ELR (cell line): ENCODE measurements at regions not wholly inside any gene's neighbourhood (a gene's known extent, or its start where the extent isn't known, plus 50 kb on each side); places are given as distances from the start of the nearest gene placed in this dataset.

Experiments used
- DNase-seq: peaks from one replicate; pipeline ENCODE4 v3.0.0-alpha.2; 2015; ENCODE audit warnings: low read depth

DNA sequence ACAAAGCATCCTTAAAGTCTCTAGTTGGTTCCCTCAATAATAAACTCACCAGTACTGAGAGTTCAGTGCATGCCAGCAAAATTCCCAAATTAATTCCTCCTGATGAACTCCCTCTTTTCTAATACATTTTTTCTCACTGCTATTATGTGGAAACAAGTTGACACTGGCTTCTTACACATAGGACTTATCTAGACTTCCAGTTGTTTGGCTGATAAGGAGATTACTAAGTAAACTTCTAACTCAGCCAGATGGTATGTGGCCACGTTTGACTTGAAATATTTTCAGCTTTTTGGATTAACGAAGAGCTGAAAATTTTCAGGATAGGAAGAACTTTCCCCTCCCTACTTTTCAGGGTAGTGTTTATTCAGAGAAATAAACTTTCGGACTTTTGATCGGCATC is 1154.2 kb upstream of the TENM4 start:
- no peak for DNase-seq

DNA sequence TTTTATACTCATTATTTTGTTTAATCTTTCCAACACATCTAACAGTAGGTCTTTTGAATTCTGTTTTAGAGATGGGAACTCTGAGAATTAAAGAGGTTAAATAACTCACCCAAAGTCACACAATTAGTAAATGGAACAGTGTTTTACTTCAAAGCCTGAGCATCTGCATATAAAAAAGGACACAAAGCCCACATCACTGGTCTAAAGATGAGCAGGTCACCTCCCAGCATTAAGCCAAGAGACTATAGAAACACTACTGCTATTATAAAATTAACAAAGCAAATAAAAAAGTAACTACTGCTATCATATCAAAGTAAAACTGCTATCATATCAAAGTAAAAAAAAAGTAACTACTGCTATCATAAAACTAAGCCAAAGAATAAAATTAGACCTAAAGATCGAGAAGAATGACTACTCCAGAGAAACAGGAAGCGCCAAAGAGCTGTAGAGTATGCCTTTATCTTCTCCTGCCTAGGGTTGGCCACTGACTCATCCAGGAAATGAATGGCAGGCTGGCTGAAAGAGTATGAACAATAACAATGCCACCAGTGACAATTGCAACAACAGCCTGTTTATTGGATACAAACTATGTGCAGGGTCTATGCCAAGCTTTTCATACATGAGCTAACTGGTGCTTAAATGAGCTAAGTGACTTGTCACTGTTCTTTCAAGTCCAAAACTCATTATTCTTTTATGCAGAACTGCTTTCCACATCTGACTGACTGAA is 1153.0 kb upstream of the TENM4 start:
- no peak for DNase-seq

DNA sequence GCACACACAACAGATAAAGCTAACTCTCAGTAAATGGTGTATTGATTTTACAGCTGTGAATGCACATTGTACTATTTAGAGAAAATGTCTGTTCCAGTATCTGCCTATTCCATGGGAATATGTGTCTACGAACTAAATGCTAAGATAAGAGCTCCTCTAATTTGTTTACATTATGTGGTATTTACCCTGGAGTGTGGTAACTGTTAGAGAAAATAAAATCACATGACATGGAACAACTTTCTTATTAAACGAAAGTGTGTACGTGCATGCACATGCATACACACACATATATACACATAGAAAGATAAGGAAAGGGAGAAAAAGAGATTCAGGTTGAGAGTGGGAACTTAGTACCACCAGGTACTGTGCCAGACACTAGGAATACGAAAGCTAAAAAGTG is 1151.7 kb upstream of the TENM4 start:
- no peak for DNase-seq

DNA sequence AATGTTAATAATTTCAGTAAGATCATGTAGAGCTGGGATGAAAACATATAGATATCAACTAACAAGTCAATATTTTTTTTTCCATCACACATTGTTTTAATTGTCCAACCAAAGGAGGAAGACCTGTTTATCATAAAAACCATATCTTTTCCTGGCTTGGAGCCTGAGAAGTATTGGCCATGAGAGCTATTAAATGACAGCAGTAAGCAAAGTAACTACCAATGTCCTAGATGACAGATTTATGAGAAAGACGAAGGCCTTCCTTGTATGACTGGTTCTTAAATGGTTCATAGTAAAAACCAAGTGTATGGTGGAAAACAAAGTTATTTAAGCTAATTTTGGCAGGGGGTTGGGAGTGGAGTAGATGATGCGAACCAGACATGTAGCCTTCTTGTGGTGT is 1147.1 kb upstream of the TENM4 start:
- no peak for DNase-seq

DNA sequence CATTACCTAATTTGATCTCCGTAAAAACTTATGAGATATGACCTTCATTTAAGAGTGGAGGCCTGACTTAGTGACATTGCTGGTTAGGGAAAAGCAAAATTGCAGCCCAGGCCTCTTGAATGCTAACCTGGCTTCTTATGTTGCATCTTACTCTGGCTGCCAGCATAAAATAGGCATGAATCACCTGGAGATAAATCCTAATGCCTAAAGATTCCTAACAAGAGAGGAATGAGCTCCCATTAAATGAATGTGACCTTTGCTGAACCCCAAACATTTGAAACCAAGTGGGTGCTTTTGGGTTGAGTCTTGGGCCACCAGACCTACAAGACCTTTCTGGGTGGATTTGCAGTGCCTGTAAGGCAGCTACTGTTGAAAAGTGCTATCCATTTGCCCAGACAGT is 1145.6 kb upstream of the TENM4 start:
- no peak for DNase-seq

DNA sequence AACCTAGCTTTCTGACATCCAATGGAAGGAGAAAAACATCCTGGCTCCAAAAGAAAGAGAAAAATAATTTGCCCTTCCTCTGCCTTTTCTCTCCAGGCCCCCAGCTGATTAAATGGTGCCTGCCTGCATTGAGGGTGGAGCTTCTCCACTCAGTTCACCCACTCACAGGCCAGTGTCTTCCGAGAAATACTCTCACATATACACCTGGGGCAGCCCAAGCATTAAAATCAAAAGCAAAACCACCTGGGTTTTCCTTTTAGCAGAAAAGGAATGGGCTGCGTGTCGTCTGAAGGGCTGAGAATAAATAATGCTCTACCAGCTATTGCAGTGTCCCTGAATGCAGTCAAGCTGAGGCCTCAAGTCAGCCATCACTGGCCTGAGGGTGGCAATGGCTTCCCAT is 1143.8 kb upstream of the TENM4 start:
- no peak for DNase-seq

DNA sequence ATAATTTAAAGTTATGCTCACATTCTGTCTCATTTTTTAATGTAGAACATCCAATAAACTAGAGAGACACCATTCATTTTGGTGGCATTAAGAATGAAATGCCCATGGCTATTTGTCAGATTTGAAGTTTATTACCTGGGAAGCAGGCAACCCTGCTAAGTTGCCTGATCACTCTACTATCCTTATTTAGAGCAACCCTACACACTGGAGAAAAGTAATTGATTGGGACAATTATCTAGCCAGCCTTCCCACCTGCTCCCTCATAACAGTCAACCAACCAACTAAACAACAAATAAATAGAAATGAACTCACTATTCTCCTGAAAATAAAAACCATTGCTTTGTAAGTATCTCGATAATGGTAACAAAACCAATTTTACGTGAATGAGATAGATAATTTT is 1129.0 kb upstream of the TENM4 start:
- no peak for DNase-seq

DNA sequence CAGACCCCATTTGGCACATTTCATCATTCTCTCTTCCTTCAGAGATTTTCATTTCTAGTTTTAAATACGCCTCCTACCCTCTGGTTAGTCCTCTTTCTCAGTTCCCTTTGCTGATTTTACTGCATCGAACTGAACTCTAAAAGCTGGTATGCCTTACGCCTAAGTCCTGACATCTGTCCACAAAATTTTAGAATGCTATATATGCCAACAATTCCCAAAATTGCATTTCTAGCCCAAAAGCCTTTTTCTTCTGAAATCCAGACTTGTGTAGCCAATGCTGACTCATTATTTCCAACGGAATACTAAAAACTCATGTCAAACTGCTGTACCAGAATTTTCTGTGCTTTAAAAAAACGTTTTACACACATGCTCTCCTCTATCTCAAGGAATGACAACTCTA is 1124.4 kb upstream of the TENM4 start:
- DNase-seq: no peak

DNA sequence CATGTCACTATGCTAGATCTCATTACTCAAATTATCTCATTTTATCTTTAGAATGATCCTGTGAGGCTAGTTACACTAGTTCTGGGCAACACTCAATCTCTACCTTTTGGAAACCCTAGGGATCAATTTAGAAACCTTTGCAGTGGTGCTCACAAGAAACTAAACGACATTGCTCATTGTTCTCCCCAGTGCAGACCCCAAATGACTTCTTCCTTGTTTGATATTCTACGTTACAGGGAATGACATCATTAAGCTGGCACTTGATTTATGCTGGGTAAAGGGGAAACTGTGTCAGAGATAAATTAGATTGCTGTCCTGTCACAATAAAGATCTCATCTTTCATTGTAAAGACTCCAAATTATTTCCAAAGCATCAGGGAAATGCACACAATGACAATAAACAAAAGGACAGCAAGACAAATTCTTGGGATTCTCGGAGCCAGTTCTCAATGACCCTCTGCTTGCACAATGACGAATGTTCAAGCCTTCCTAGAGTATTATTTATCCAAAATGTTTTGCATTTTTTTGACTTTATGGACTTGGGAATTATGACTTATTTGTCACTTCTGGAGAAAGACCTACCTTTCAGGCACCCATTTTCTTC is 1121.8 kb upstream of the TENM4 start:
- no peak for DNase-seq

DNA sequence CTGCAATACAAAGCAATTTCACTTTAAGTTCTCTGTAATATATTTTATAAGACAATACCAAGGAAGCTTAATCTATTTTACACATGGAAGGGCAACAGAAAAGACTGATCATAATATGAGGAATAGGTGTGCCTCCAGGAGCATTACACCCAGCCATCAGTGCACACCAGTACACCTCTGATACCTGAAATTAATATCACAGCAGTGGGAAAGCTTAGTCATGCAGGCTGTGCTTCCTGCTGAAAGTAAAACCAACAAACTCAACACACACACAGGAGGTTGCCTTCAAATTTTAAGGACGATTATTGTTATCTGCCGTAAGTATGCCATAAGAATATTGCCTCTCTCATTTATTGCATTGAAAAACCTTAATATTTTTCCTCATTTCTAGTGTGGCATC is 1119.1 kb upstream of the TENM4 start:
- DNase-seq: no peak

DNA sequence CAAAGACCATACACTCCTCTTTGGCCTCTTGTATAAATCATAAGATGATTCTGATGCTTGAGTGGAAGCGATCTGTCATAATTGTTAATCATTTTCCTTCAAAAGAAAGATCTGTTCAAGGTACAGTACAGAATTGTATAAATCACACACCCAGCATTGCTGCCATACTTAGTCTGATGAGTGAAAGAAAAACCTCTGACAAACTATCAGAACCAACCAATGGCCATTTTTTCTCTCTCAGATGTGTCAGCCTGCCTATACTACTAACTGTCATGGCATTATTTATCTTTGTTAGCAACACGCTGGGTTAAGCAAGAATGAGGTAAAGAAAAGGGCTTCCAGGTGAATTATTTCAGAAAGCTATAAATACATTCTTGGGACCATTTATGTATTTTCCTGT is 1112.7 kb upstream of the TENM4 start:
- DNase-seq: no peak

DNA sequence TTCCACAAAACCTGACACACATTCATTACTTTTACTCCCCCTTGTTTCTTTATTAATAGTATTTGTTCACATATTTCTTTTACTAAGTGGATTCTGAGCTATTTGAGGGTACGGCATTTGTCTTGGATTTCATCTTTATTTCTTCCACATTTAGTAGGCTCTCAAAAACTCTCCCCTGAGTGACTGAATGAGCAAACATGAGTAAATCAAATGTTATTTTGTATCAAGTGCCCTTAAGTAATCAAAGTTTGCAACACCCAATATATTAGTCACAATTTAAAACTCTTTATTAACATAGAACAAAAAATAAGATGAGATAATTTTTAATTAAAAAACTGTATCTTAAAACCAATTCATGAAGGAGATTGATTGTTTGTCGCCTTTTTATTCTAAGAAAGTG is 1101.9 kb upstream of the TENM4 start:
- no peak for DNase-seq

DNA sequence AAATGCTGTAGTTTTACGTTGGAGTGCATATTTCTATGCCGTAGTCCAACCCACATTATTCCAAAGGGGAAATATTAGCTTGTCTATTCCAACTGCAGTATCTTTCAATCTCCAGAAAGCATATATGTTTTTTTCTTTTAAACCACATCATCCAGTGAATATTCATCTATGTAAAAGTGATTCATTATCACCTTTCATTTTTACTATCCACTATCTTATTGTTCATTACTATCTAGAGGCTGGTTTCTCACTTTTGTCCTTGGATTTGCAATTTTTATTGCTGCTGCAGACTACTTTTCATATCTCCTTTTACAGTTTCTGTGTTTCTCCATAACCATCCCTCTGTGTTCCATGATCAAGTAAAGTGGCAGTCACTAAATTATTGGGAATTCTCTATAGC is 1097.2 kb upstream of the TENM4 start:
- DNase-seq: no peak

DNA sequence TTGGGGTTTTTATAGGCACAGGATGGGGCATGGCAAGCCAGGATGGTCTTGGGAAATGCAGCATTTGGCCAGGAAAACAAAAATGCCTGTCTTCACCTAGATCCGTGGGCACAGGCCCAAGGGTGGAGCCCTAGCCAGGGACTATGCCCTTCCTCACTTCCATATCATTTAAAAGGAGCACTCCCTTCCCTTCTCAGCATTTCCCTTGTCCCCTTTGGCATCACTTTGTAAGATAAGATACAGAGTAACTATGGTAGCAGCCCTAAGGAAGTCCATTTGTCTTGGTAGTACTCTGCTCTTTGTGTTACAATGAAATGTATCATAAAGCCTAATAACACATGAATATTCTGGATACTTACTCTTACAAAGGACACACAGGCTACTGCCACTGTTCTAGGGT is 1092.6 kb upstream of the TENM4 start:
- DNase-seq: no peak

DNA sequence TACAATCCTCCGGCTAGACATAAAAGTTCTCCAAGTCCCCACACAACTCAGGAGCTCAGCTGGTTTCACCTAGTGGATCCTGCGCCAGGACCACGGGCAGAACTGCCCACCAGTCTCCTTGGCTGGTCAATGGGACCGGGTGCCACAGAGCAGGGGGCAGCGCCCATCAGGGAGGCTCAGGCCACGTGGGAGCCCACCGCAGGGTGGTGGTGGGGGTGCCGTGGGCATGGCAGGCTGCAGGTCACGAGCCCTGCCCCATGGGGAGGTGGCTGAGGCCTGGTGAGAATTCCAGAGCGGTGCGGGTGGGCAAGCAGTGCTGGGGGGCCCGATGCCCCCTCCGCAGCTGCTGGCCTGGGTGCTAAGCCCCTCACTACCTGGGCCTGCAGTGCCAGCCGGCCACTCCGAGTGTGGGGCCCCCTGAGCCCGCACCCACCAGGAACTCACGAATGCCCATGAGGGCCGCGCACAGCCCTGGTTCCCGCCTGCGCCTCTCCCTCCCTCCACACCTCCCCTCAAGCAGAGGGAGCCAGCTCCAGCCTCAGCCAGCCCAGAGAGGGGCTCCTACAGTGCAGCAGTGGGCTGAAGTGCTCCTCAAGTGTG is 1091.9 kb upstream of the TENM4 start:
- no peak for DNase-seq

DNA sequence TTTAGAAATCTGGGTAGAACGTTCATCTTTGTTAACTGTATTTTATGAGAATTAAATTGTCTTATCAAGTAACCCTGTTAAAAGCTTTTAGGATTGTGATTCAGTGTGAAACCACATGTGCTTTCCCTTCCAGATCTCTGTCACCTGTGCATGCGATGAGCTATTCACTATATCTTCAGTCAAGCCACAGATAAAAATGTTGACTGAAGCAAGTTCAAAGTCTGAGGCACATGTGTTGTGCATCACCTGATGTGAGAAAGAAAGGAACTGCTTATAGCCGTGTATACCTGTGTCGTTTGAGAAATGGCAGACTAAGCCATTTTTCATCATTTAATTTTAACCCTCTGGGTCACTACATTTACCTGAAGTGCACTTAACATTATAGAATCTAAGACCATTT is 1088.9 kb upstream of the TENM4 start:
- DNase-seq: no peak

DNA sequence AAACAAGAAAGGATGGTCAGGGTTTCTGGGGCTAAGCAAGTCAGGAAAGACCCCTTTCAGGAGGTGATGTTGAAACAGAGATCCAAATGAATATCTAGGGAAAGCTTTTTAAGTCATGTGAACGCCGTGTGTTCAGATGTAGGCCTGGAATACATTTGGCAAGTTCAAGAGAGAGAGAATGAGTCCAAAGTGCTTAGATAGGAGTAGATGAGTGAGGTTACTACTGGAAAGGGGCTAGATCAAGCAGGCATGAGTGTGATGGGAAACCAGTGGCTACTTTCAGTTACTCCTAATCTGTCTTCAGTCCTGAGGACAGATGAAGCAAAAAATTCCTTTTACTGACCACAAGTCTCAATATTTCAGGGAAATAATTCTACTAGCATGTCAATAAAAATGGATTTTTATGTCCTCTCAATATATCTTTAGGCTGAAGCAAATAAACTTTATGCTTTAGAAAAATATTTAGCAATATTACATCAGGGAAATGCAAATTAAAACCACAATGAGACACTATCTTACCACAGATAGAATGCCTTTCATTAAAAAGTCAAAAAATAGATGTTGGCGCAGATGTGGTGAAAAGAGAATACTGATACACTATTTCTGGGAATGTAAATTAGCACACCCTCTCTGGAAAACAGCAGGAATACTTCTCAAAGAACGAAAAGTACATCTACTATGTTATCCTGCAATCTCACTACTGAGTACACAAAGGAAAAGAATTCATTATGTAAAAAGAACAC is 1085.0 kb upstream of the TENM4 start:
- no peak for DNase-seq

DNA sequence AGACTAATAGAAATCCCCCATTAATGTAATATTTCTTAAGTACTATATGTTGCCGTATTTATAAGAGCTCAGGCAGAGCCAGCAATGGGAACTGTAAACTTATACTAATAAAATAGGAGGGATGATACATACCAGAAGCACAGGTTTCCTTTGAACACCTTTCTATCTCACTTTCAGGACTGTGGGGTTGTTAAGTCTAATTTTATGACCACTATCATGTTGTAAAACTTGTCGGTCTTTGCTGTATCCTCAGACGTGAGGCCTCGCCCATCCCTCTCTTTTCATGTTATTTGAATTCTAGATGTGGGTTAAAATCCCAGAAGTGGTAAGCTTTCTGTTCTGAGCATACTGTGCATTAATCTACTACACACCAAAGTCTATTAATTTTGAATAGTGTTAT is 1083.5 kb upstream of the TENM4 start:
- DNase-seq: no peak

DNA sequence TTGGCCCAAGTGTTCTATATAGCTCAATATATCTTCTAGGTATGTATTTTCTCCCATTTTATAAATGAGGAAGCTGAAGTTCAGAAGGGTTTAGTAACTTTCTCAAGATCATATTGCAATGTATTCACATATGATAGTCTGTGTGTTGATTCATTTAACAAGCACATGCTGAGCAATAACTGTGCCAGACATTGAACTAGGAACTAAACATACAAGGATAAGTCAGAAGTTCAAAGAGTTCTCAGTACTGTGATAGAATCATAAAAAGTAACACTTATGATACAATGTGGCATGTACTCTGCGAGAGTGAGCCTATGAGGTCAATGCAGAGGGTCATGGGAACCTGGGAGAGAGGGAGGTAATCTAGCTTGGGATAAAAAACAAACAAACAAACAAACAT is 1082.2 kb upstream of the TENM4 start:
- DNase-seq: no peak

DNA sequence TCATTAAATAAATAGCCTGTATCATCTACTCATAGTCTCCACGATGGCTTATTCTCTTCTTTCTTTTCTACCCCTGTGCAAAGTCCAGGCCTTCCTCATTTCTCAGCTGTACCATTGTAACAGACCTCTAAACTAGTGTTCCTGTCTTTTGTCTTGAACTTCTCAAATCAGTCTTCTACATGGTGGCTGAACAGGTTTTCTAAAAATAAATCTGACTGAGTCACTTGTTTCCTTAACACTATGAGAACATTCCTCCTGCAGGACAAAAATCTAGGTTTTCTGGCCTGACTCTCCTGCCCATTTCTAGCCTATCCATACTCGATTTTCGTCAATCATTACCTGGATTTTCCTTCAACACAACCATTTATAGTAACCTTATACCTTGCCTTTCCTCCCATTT is 1080.8 kb upstream of the TENM4 start:
- no peak for DNase-seq

DNA sequence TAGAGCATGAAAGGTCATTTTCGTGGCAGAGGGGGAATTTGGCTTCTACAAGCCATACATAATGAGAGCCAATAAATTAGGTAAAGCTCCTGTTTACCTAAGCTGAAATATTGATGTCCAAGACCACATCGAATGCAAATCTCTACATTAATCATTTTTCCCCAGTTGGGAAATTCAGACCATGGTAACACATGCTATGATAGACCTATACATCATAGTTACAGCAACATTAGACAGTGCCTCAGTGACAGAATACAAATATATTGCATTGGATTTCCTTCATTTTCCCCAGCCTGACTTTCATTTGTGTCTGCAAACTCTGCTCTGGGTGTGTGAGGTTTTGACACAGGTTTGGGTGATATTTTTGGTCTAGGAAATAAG is 1079.7 kb upstream of the TENM4 start:
- no peak for DNase-seq

DNA sequence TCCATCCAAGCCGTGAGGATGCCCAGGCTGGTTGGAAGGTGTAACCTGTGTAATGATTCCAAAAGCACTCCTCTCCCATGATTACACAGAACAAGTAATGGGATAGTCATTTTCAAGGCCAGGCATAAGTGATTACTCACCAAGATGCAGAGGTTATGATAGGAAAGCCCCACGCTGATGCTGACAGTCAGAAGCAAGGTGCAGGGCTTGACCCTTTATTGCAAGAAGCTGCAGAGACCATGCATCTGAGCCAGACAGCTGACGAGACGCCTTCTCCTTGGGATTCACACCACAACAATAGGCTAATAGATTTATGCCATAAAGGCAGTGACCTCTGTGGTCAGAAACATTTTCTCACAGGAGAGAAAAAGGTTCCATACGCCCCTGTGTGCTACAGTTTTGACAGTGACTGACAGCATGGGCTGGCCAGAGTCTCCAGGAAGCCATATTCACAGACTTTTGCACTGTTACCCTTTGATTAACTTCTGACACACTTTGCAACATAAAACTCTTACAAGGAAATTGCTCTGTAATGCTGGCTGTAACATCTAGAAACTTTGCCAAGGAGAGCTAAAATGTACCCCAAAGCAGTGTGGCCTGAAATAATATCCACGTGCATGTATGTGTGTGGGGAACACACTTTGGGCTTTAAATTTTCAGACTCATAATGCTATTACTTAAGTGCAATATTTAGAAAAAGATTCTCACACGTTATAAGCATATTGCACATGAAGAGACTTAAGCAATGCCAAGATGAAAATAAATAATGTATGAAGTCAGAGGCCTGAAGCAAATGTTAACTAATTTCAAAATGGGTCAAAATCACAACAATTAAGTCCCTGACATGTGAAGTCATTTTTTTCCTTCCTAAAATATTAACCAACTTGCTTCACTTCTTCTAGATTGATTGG is 1079.0 kb upstream of the TENM4 start:
- no peak for DNase-seq
